ENCODE measurements at regions not wholly inside any gene's neighbourhood (a gene's known extent, or its start where the extent isn't known, plus 50 kb on each side); places are given as distances from the start of the nearest gene placed in this dataset.

GRCh38 chr2:146131785-146132184 is 1611.9 kb upstream of the ZEB2 start:
- DNase-seq (ENCODE audit: low read depth): no peak
- TF ChIP-seq CTCF (IDR thresholded peaks at IDR 0.05; ENCODE audit: control insufficient read depth, insufficient read depth, low read depth, low read length, missing control alignments): no peak
- no peak overlapping the region for H3K4me3 ChIP-seq (ENCODE audit: control insufficient read depth, low read depth, low read length)

GRCh38 chr2:146131048-146131447 is 1611.1 kb upstream of the ZEB2 start:
- no peak for DNase-seq (ENCODE audit: low read depth)
- TF ChIP-seq CTCF (IDR thresholded peaks at IDR 0.05; ENCODE audit: control insufficient read depth, insufficient read depth, low read depth, low read length, missing control alignments): no peak
- no peak overlapping the region for H3K4me3 ChIP-seq (ENCODE audit: control insufficient read depth, low read depth, low read length)

- DNase-seq (ENCODE audit: low read depth): no peak
- no peak for TF ChIP-seq CTCF (IDR thresholded peaks at IDR 0.05; ENCODE audit: control insufficient read depth, insufficient read depth, low read depth, low read length, missing control alignments)
- no peak overlapping the region for H3K4me3 ChIP-seq (ENCODE audit: control insufficient read depth, low read depth, low read length)
These were observed 1610.4 kb upstream of the ZEB2 start for GRCh38 chr2:146130290-146130689.

- no peak for TF ChIP-seq CTCF (IDR thresholded peaks at IDR 0.05; ENCODE audit: control insufficient read depth, insufficient read depth, low read depth, low read length, missing control alignments)
- DNase-seq (ENCODE audit: low read depth): no peak
- H3K4me3 ChIP-seq (ENCODE audit: control insufficient read depth, low read depth, low read length): no peak overlapping the region
These were observed 1609.3 kb upstream of the ZEB2 start for GRCh38 chr2:146129231-146129630.

- DNase-seq (ENCODE audit: low read depth): no peak
- H3K4me3 ChIP-seq (ENCODE audit: control insufficient read depth, low read depth, low read length): no peak overlapping the region
These were observed 1608.3 kb upstream of the ZEB2 start for GRCh38 chr2:146128216-146128615.

GRCh38 chr2:146125551-146125950 is 1605.6 kb upstream of the ZEB2 start:
- H3K4me3 ChIP-seq (ENCODE audit: control insufficient read depth, low read depth, low read length): no peak overlapping the region
- DNase-seq (ENCODE audit: low read depth): no peak
- no peak for TF ChIP-seq CTCF (IDR thresholded peaks at IDR 0.05; ENCODE audit: control insufficient read depth, insufficient read depth, low read depth, low read length, missing control alignments)

More at GRCh38 chr2:146128216-146128615, 1608.3 kb upstream of the ZEB2 start:
- no peak for TF ChIP-seq CTCF (IDR thresholded peaks at IDR 0.05; ENCODE audit: control insufficient read depth, insufficient read depth, low read depth, low read length, missing control alignments)

- TF ChIP-seq CTCF (IDR thresholded peaks at IDR 0.05; ENCODE audit: control insufficient read depth, insufficient read depth, low read depth, low read length, missing control alignments): no peak
- no peak overlapping the region for H3K4me3 ChIP-seq (ENCODE audit: control insufficient read depth, low read depth, low read length)
- DNase-seq (ENCODE audit: low read depth): peak; percentile 16
These were observed 1604.8 kb upstream of the ZEB2 start for GRCh38 chr2:146124741-146125140.
